ENCODE measurements at regions not wholly inside any gene's neighbourhood (a gene's known extent, or its start where the extent isn't known, plus 50 kb on each side); places are given as distances from the start of the nearest gene placed in this dataset.

DNA sequence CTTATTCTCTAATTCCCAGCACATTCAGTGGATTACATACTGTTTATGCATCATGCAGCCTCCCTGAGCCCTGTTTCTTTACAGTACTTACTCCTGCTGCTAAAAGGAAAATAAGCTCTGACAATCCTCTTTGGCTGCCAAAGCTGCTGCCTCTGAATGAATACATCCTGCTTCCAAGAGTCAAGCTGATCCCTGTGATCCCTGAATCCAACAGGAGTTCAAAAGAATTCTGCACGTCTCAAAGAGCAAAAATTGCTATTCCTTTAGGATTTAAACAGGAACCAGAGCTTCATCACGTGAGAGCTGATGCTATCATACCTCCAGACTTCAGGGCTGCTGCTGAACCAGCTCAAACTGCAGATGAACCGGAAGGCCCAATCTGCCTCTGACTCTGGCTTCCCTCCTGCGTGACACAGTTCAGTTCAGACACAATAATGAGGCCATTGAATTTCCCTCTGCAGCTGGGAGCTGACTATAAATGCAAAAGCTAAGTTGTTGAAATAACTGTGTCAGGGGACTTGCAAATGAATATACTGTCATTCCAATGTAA lies 851.0 kb upstream of the PHF14 start:
- no peak for DNase-seq
- TF ChIP-seq POLR2A (IDR thresholded peaks at IDR 0.05; ENCODE audit: low read length) (no peak), GATA1 (IDR thresholded peaks at IDR 0.05; ENCODE audit: low read depth, low read length) (no peak)

DNA sequence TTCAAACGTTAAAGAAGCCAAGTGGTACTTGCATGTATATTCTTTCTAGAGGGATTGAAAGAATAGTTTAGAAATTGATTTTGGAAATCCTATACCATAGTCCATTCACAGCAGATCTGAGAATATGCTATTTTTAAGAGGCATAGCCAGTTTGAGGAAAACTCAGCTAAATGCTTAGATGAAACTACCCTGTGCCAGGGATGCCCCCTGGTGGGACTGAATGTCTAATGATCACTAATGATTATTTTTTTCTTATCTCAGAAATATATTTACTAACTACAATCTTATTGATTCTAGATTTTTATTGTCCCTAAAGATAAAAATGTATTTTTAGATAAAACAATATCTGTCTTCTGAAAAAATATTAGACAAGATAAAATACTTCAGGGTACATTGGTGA lies 844.9 kb upstream of the PHF14 start:
- TF ChIP-seq GATA1 (IDR thresholded peaks at IDR 0.05; ENCODE audit: low read depth, low read length) (no peak), POLR2A (IDR thresholded peaks at IDR 0.05; ENCODE audit: low read length) (no peak)
- DNase-seq, result peak; percentile 1 to 24

DNA sequence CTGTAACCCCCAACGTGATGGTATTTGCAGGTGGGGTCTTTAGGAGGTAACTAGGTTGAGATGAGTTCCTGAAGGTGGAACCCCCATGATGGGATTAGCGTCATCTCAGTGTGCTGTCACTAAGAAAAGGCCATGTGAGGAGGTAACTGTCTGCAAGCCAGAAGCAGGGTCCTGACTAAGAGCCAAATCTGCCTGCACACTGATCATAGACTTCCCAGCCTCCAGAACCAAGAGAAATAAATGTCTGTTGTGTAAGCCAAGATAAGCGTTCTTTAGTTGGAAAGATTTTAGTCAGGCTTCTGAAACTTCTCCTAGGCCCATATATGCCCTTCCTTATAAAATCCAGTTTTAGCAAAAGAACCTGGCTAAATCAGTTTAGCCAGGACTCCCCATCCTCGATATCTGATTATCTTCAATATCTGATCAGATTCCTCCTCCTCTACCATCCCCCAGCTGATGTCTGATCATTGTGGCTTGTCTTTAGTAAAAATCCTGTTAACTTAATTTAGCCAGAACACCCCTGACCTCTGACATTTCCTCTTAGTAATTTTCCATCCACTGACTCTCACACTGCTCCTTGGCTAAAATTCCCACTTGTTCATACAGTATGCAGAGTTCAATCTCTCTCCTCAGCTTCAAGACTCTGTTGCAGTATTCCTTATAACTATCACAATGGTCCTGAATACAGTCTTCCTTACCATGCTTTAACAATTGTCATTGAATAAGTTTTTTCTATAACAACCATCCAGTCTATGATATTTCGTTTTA lies 835.4 kb upstream of the PHF14 start:
- DNase-seq, result no peak
- no peak for TF ChIP-seq GATA1 (IDR thresholded peaks at IDR 0.05; ENCODE audit: low read depth, low read length)
- TF ChIP-seq POLR2A (IDR thresholded peaks at IDR 0.05; ENCODE audit: low read length), result no peak

DNA sequence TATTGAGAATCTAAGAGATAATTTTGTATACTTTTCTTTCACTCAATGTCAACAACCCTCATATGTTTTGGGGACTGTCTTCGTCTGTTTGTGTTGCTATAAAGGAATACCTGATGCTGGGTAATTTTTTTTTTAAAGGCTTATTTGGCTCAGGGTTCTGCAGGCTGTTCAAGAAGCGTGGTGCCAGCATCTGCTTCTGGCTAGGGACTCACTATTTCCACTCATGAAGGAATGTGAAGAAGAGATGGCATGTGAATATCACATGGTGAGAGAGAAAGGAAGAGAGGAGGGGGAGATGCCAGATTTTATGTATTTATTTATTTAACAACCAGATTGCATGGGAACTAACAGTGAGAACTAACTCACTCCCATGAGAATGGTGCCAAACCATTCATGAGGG lies 827.4 kb upstream of the PHF14 start:
- no peak for TF ChIP-seq GATA1 (IDR thresholded peaks at IDR 0.05; ENCODE audit: low read depth, low read length)
- TF ChIP-seq POLR2A (IDR thresholded peaks at IDR 0.05; ENCODE audit: low read length), result no peak
- no peak for DNase-seq

DNA sequence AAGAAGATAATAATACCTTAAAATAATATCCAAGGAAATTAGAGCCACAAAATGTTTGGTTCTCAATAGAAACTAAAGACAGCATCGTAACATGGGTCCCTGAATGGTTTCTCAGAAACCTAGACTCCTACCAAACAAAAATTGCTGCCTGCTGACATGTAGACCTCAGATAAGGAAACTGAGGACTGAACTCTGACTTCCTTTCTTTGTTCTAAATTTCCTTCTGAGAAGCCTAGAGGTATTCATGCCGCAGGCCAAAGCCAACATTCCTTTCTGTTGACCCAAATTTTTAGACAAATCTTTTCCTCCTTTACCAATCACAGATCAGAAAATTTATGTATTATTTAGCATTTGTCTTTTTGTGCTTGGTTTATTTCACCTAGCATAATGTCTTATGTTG lies 816.7 kb upstream of the PHF14 start:
- DNase-seq, result no peak
- TF ChIP-seq POLR2A (IDR thresholded peaks at IDR 0.05; ENCODE audit: low read length), result no peak
- no peak for TF ChIP-seq GATA1 (IDR thresholded peaks at IDR 0.05; ENCODE audit: low read depth, low read length)

DNA sequence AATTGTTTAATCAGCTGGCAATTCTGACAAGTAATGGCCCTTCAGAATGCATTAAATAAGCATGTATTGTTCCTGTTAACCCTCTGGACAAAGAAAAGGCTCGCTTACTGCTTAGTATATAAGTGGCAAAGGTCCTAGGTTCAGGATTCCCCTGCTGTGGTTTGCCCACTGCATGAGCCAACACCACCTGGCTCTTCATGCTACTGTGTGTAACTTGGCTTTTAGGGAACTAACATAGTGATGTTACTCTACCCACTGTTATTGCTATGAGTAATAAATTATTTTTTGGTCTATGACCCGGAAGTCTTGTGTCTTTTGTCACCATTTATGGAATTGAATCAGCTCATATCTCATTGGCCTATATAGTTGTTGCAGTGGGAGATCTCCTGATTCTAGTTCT lies 791.7 kb upstream of the PHF14 start:
- DNase-seq, result no peak
- TF ChIP-seq GATA1 (IDR thresholded peaks at IDR 0.05; ENCODE audit: low read depth, low read length) (no peak), POLR2A (IDR thresholded peaks at IDR 0.05; ENCODE audit: low read length) (no peak)

DNA sequence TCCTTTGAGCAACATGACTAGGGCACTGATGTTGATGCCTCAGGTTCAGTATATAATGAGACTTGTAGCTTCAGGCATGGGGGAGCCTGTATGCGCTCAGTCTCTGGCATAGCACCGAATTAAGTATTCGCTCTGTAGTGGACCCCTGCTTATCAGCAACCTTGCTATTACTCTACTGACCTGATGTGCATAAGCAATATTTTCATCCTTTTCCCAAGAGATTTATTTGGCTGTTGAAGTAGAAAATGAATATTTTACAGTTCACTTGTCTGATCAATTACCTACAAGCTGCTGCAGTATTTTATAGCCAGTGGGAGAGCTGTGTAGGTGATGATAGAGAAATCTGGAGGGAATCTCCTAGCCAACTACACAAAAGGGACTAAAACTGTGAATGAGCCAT lies 781.6 kb upstream of the PHF14 start:
- no peak for DNase-seq
- TF ChIP-seq GATA1 (IDR thresholded peaks at IDR 0.05; ENCODE audit: low read depth, low read length) (no peak), POLR2A (IDR thresholded peaks at IDR 0.05; ENCODE audit: low read length) (no peak)

DNA sequence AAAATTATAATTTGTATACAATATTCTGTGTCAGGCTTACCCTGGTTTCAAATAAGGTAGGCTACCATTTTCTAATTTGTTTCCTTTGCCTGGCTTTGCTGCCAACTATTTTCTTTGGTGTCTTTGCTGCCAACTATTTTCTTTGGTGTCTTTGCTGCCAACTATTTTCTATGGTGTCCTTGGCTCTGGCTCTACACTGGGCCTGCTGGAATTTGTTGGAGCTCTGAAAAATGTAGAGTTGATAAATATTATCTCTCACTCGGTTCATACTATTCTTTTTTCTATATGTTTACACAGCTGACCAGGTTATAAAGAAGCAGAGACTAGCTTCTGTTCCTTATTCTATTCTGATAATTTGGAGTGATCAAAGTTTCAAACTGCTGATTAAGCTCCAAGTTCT lies 768.0 kb upstream of the PHF14 start:
- DNase-seq, result no peak
- TF ChIP-seq POLR2A (IDR thresholded peaks at IDR 0.05; ENCODE audit: low read length), result no peak
- no peak for TF ChIP-seq GATA1 (IDR thresholded peaks at IDR 0.05; ENCODE audit: low read depth, low read length)

DNA sequence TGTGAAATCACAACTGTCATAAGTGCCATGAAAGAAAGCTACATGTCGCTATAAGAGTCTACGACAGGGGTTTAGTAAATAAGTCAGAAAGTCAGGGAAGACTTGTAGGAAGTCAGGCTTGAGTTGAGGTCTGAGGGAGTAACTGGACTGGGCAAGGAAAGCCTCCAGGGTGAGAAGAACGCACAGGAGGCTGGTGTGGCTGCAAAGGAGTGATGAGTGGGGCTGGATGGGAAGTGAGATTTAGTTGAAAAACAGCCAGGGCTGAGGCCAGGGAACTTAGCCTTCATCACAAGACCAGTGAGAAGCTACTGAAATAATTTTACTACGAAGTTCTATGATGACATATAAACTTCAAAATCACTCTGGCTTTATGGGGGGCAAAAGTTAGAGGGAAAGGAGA lies 763.7 kb upstream of the PHF14 start:
- TF ChIP-seq GATA1 (IDR thresholded peaks at IDR 0.05; ENCODE audit: low read depth, low read length) (no peak), POLR2A (IDR thresholded peaks at IDR 0.05; ENCODE audit: low read length) (no peak)
- DNase-seq, result no peak

DNA sequence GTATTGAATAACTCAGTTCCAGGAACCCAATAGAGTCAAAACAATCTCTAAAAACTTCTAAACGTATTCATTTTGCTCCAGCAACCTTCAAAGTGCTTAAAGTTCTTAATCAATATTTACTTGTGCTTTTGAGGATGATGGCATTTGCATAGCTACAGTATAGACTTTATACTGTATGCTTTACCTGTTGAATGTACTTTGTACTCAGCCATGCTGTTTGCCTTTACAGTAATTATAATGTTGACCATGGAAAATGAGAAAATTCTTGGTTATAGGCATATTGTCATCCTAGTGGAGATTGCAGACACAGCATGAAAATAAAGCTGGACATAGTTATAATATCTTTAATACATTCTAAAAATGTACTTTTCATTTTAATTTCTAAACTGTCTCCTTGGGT lies 762.7 kb upstream of the PHF14 start:
- no peak for TF ChIP-seq GATA1 (IDR thresholded peaks at IDR 0.05; ENCODE audit: low read depth, low read length)
- no peak for TF ChIP-seq POLR2A (IDR thresholded peaks at IDR 0.05; ENCODE audit: low read length)
- DNase-seq, result no peak

DNA sequence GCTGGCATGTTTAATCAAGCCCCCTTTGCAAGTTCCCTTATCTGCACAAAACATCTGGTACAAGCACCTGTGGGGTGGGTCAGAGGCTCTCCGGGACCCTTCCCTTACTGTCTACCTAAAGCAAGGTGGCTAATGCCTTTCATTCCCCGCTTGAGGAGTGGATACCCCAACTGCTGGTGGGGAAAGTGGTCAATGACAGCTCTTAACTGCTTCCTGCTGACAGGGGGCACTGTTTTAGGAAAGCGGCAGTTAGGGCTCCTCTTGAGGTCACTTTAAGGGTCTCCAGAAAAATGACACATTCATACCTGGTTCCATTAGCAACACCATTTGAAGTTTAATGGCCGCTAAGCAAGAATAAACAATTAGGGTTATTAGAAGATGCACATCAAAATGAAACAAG lies 761.8 kb upstream of the PHF14 start:
- DNase-seq, result no peak
- TF ChIP-seq POLR2A (IDR thresholded peaks at IDR 0.05; ENCODE audit: low read length), result no peak
- no peak for TF ChIP-seq GATA1 (IDR thresholded peaks at IDR 0.05; ENCODE audit: low read depth, low read length)

DNA sequence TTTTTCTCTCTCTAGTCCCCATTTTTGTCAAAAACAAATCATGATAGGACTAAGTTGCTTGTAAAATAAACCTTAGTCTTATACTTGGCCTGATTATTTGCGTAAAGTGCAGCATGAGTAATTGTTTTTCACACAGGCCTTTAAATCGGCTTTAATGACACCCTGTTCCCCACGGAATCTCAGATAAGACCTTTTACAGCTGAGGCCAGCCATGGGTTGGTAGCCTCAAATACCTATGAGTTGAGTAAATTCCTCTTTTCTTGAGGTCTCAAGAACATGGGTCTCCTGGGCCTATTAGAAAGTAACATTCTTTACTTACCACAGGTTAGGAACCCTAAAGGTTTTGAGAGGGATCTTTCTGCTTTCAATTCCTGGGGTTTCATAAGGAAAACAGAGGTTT lies 761.0 kb upstream of the PHF14 start:
- DNase-seq, result no peak
- TF ChIP-seq GATA1 (IDR thresholded peaks at IDR 0.05; ENCODE audit: low read depth, low read length) (no peak), POLR2A (IDR thresholded peaks at IDR 0.05; ENCODE audit: low read length) (no peak)

DNA sequence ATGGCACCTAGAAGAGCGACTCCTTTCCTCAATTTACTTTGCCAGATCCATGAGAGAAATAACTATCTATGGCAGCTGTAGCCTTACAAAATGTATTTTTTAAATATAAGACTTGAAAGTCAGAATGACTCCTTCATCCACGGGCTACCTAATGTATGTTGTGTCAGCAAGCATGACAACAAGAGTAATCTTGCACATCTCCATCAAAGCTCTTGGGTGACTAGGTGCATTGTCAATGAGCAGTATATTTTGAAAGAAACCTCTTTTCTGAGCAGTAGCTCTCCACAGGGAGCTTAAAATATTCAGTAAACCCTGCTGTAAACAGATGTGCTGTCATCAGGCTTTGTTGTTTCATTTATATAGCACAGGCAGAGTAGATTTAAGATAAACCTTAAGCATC lies 757.2 kb upstream of the PHF14 start:
- TF ChIP-seq POLR2A (IDR thresholded peaks at IDR 0.05; ENCODE audit: low read length), result no peak
- TF ChIP-seq GATA1 (IDR thresholded peaks at IDR 0.05; ENCODE audit: low read depth, low read length), result no peak
- no peak for DNase-seq

DNA sequence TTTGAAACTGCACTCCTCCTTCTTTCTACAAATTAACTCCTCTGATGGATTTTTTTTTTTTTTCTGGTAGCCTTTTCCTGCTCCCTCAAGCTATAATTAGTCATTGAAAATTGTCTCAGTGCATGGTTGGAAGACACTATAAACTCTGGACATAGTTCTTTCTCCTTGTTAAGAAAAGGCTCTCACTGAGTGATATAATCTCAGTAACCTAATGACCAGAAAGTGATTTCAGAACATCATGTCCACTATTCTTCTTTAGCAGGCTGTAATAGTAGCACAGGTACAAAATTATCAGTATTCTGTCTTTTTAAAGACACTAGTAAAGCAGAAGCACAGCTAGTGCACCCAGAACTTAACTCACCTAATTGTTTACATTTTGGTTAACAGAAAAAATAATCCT lies 752.6 kb upstream of the PHF14 start:
- TF ChIP-seq POLR2A (IDR thresholded peaks at IDR 0.05; ENCODE audit: low read length), result no peak
- TF ChIP-seq GATA1 (IDR thresholded peaks at IDR 0.05; ENCODE audit: low read depth, low read length), result no peak
- DNase-seq, result no peak

DNA sequence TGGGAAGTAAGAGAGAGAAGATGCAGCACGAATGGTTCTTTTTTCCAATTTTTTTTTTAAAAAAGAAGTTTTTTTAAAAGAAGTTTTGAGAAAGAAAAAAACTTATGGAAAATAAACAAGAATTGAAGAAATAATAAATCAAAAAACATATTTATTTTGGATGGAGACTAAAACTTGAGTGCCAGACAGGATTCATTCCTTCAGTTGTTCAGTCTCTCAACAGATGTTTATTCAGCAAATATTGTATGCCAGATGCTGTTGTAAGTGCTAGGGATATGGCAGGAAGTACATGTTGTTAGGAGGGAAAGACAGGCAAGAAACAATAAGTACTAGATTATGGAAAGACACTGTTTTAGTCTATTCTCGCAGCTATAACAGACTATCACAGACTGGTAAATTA lies 750.7 kb upstream of the PHF14 start:
- TF ChIP-seq POLR2A (IDR thresholded peaks at IDR 0.05; ENCODE audit: low read length) (no peak), GATA1 (IDR thresholded peaks at IDR 0.05; ENCODE audit: low read depth, low read length) (no peak)
- DNase-seq, result no peak

All from erythroblast (primary cell).